Sigmoid colon (tissue), 6 donors: ENCODE measurements at regions not wholly inside any gene's neighbourhood (a gene's known extent, or its start where the extent isn't known, plus 50 kb on each side); places are given as distances from the start of the nearest gene placed in this dataset.

Experiments
- DNase-seq: peaks from one replicate; pipeline ENCODE4 v3.0.0-alpha.2; 2019
- H3K27ac ChIP-seq, 4 donors: fragments of 200-600 bp; sonication (generic); one replicate each; pipeline ENCODE4 v1.5.1; 2016 to 2019; ENCODE audit warnings: mild to moderate bottlenecking in 1 of 4
- H3K27me3 ChIP-seq, 3 donors: fragments of 200-600 bp; sonication (generic); one replicate each; pipeline ENCODE4 v1.5.1; 2019; ENCODE audit warnings: mild to moderate bottlenecking in 1 of 3
- H3K36me3 ChIP-seq, 4 donors: fragments of 200-600 bp; sonication (generic); one replicate each; pipeline ENCODE4 v1.5.1; 2016 to 2019
- H3K4me1 ChIP-seq, 4 donors: fragments of 200-600 bp; sonication (generic); one replicate each; pipeline ENCODE4 v1.5.1; 2017 to 2019
- H3K4me3 ChIP-seq, 4 donors: fragments of 200-600 bp; sonication (generic); one replicate each; pipeline ENCODE4 v1.5.1; 2017 to 2019; ENCODE audit warnings: mild to moderate bottlenecking in 2 of 4, moderate library complexity in 1 of 4
- H3K9me3 ChIP-seq, 4 donors: fragments of 200-600 bp in 3 of 4; sonication (generic) in 3 of 4; one replicate each; pipeline versions ENCODE4 v1.5.1 to v1.6.1; 2013 to 2019
- CTCF ChIP-seq, 4 experiments: fragments of 450-650 bp in 3 of 4; fragments of 200-600 bp in 1 of 4; IDR thresholded peaks; one replicate each; pipeline ENCODE4 v1.5.1; 2016 to 2019; ENCODE audit warnings: antibody characterized with exemption in 4 of 4, mild to moderate bottlenecking in 3 of 4, moderate library complexity in 2 of 4
- EP300 ChIP-seq, 4 donors: sonication (generic); formaldehyde crosslinking; IDR thresholded peaks; one replicate each; pipeline ENCODE4 v1.6.1; 2017; ENCODE audit warnings: antibody characterized with exemption in 4 of 4
- POLR2A ChIP-seq, 2 donors: fragments of 450-650 bp; IDR thresholded peaks; one replicate each; pipeline ENCODE4 v1.6.1; 2016; ENCODE audit warnings: antibody characterized with exemption in 2 of 2, mild to moderate bottlenecking in 2 of 2, moderate library complexity in 2 of 2
- POLR2AphosphoS5 ChIP-seq, 4 donors: sonication (generic); formaldehyde crosslinking; IDR thresholded peaks; one replicate each; pipeline ENCODE4 v1.6.1; 2017; ENCODE audit warnings: antibody characterized with exemption in 4 of 4
- WGBS, 2 donors: extraction: QIAGEN DNeasy Blood & Tissue Kit; methylation state at CpG; one replicate each; pipeline ENCODE4 v1.1.7; 2013; 5-methylcytosine and 5-hydroxymethylcytosine counted together
- intact Hi-C: fragments of 100-400 bp; cut with DNase I; formaldehyde crosslinking; loops from one replicate; pipeline ENCODE4 v1.15.1; 2023
- donor health status: healthy with polysubstance abuse.
- donor health status: healthy.

- no peak for DNase-seq
- Histone ChIP-seq H3K4me1 (no peaks in the 10 kb centered on the region), H3K9me3 (no peaks in the 10 kb centered on the region), H3K36me3 (no peaks in the 10 kb centered on the region), H3K27ac (no peak overlapping the region), H3K4me3 (no peak overlapping the region), H3K27me3 (peaks cover 0 to 44% (median 5%) of the 10 kb centered on the region in 3 donors)
- intact Hi-C loops, result no loop called here
- WGBS, 2 donors, result 70 to 73% methylated on average over 2 of the region's 2 CpGs
- no peak for TF ChIP-seq CTCF (IDR thresholded peaks at IDR 0.05)
- no peak for TF ChIP-seq EP300 (IDR thresholded peaks at IDR 0.05)
- TF ChIP-seq POLR2AphosphoS5 (IDR thresholded peaks at IDR 0.05), result no peak
- TF ChIP-seq POLR2A (IDR thresholded peaks at IDR 0.05), result no peak
Measured at GRCh38 chr17:15121426-15121825, 143.7 kb downstream of the PMP22 start.

GRCh38 chr17:15119968-15120367 lies 145.2 kb downstream of the PMP22 start:
- 54 to 59% methylated on average over 3 of the region's 3 CpGs for WGBS, 2 donors
- intact Hi-C loops, result no loop called here
- peaks cover 0 to 53% (median 5%) of the 10 kb centered on the region in 3 donors for H3K27me3 ChIP-seq

GRCh38 chr17:15117239-15117638 lies 147.9 kb downstream of the PMP22 start:
- H3K27me3 ChIP-seq, result peaks cover 0 to 53% (median 5%) of the 10 kb centered on the region in 3 donors
- DNase-seq, result no peak
- TF ChIP-seq POLR2AphosphoS5 (IDR thresholded peaks at IDR 0.05), result no peak
- TF ChIP-seq EP300 (IDR thresholded peaks at IDR 0.05), result no peak
- no peak for TF ChIP-seq CTCF (IDR thresholded peaks at IDR 0.05)
- no peak for TF ChIP-seq POLR2A (IDR thresholded peaks at IDR 0.05)
- no peak overlapping the region for H3K27ac ChIP-seq
- no peak overlapping the region for H3K4me3 ChIP-seq
- no peaks in the 10 kb centered on the region for H3K9me3 ChIP-seq
- WGBS, 2 donors, result 78 to 80% methylated on average over 2 of the region's 2 CpGs
- intact Hi-C loops, result no loop called here
- H3K4me1 ChIP-seq, result peaks cover 0 to 21% (median 17%) of the 10 kb centered on the region in 4 donors
- no peaks in the 10 kb centered on the region for H3K36me3 ChIP-seq

More at GRCh38 chr17:15119968-15120367, 145.2 kb downstream of the PMP22 start:
- Histone ChIP-seq H3K4me1 (no peaks in the 10 kb centered on the region), H3K9me3 (no peaks in the 10 kb centered on the region), H3K36me3 (no peaks in the 10 kb centered on the region), H3K4me3 (no peak overlapping the region), H3K27ac (no peak overlapping the region)
- no peak for DNase-seq
- TF ChIP-seq POLR2AphosphoS5 (IDR thresholded peaks at IDR 0.05), result no peak
- no peak for TF ChIP-seq EP300 (IDR thresholded peaks at IDR 0.05)
- TF ChIP-seq CTCF (IDR thresholded peaks at IDR 0.05), result no peak

DNA sequence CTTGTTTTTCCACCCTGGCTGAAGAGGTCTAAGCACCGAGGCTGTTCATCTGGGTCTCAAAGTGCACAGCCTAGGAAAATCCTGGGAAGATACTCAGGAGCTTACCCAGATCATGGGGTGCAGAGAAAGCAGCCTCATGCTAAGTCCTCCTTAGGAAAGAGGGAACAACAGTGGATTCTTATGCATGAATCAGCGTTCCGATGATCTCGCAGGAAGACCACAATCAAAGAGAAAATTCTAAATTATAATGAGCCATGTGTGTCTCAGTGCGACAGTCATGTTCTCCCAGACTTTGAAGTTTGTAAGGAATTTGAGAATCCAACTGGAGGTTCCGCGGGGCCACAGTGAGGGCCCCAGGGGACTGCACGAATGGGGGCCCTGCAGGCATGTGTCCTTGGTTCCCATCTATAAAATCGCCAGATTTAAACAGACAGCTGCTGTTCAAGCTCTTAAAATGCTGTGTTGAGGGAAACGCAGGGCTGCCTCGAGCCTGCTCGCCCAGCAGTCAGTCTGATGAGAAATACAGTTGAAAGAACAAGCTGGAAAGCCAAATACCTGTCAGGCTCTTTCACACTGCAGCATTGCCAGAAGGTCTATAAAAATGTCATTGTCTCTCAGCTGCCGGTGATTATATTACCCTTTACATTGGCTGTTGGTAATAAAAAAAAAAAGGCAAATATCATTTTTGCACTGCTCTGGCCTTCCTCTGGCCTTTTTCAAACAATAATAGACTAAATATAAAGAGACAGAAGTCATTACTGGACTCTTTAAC lies 152.1 kb downstream of the PMP22 start:
- Histone ChIP-seq H3K27me3 (peaks cover 0 to 30% (median 5%) of the 10 kb centered on the region in 3 donors), H3K27ac (peak overlapping the region in 1 of 4 donors; percentile 1), H3K9me3 (no peaks in the 10 kb centered on the region), H3K4me3 (no peak overlapping the region), H3K36me3 (no peaks in the 10 kb centered on the region), H3K4me1 (peaks cover 0 to 25% (median 18%) of the 10 kb centered on the region in 4 donors)
- 17 to 55% methylated on average over 13 of the region's 13 CpGs for WGBS, 2 donors
- no peak for DNase-seq
- intact Hi-C loops, result no loop called here
- TF ChIP-seq POLR2AphosphoS5 (IDR thresholded peaks at IDR 0.05) (peak; percentile 66 to 83 (median 73)), EP300 (IDR thresholded peaks at IDR 0.05) (no peak), POLR2A (IDR thresholded peaks at IDR 0.05) (no peak)

DNA sequence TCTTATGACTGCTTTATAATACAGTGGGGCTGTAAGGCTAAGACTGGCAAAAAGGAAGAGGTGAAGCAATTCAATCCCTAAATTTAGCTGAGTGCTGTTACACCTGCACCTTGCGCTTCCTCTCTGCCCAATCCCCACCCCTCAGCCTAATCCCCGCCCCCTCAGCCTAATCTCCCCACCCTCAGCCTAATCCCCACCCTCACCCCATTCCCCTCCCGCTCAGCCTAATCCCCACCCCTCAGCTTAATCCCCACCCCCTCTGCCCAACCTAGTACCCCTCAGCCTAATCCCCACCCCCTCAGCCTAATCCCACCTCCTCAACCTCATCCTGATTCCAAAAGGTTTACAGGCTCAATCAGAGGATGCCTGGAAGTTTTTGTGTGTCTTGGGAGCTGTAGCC lies 155.5 kb downstream of the PMP22 start:
- H3K9me3 ChIP-seq, result no peaks in the 10 kb centered on the region
- peaks cover 0 to 25% (median 18%) of the 10 kb centered on the region in 4 donors for H3K4me1 ChIP-seq
- TF ChIP-seq CTCF (IDR thresholded peaks at IDR 0.05) (no peak), EP300 (IDR thresholded peaks at IDR 0.05) (no peak), POLR2A (IDR thresholded peaks at IDR 0.05) (no peak), POLR2AphosphoS5 (IDR thresholded peaks at IDR 0.05) (no peak)
- H3K27ac ChIP-seq, result no peak overlapping the region
- no peaks in the 10 kb centered on the region for H3K36me3 ChIP-seq
- peaks cover 0 to 20% (median 5%) of the 10 kb centered on the region in 3 donors for H3K27me3 ChIP-seq
- no peak overlapping the region for H3K4me3 ChIP-seq
- intact Hi-C loops, result no loop called here
- no peak for DNase-seq
- WGBS, 2 donors, result 57 to 79% methylated on average over 3 of the region's 3 CpGs
